HG03575 (cell line): ENCODE measurements at regions not wholly inside any gene's neighbourhood (a gene's known extent, or its start where the extent isn't known, plus 50 kb on each side); places are given as distances from the start of the nearest gene placed in this dataset.

Experiments
- ATAC-seq: cut with Tn5 transposase; IDR thresholded peaks from one replicate; pipeline ENCODE4 v1.9.1; 2021; ENCODE audit not compliant: unreplicated experiment, insufficient number of reproducible peaks, low FRiP score; ENCODE audit errors: extremely low read depth

- ATAC-seq, result no peak
These were observed 1346.4 kb downstream of the ROBO1 start for GRCh38 chr3:78421247-78421966.

DNA sequence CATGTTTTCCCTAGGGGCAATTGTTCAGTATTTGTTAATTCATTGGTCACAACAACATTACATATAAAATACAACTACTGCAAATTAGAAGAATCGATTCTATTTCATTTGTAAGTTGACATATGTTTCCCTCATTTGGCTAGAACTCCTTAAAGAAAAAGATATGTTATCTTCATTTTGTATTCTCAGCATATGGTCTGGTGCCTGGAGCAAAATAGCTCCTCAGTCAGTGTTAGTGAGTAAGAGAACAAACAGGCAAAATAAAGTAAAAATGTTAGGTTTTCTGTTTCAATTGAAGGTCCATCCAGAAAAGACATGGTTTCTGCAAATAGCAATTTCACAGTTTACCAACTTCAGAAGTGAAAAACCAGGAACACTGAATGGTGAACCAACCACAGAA lies 1343.1 kb downstream of the ROBO1 start:
- no peak for ATAC-seq

- ATAC-seq, result no peak
These were observed 1341.3 kb downstream of the ROBO1 start for GRCh38 chr3:78426454-78426853.

- ATAC-seq, result no peak
These were observed 1340.5 kb downstream of the ROBO1 start for GRCh38 chr3:78427303-78427702.

GRCh38 chr3:78430741-78431140 lies 1337.1 kb downstream of the ROBO1 start:
- ATAC-seq, result no peak

DNA sequence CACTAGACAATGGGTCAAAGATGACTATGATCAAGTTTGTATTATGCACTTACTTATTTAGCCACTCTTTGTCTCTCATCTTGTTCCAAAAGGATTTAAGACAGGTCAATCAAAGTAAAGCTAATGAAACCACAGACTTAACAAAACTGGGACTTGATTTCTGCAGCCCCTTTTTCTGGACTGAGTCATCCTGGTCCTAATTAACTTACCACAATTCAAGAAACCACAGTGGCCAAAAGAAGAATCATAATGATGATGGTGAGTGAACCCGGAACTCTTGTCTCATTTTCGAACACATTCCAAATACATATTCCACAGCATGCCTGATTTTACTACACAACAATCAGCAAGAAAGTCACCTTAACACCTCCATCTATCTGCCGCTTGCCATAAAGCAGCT lies 1333.0 kb downstream of the ROBO1 start:
- no peak for ATAC-seq

DNA sequence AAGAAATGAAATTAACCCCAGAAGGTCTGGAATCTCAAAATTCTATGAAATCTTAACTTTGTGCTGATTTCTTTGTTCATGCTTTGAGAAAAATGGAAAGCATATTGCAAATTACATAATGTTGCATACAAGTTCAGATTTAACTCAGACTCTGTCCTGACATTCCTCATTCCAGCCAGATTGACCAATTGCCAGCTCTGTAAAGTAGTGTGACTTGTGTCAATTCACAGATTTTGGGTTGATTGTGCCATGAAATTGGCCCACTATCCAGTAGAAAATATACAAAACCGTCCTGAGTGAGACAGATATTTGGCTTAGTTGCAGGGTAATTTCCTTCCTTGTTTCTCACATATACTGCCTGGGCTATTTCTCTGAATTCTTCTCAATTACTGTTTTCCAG lies 1312.6 kb downstream of the ROBO1 start:
- ATAC-seq, result no peak

- ATAC-seq, result no peak
These were observed 1311.9 kb downstream of the ROBO1 start for GRCh38 chr3:78455712-78456433.

- no peak for ATAC-seq
These were observed 1308.0 kb downstream of the ROBO1 start for GRCh38 chr3:78459796-78460195.

DNA sequence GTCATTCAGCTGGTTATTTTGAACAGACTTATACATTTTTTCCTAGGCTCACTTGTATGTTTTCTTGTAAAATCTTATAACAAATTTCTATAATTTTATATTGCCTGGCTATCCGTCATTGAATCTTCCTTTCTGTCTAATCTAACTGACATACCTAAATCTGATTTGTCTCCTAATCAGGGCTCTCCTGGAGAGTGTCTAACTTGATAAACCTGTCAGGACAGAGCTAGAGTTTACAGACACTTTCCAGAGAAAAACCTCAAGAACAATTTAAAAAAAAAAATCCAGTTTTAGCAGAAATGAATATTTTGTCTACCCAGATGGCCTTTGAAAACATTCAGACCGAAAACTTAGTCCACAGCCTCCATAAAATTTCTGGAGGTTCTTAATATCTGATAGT lies 1305.8 kb downstream of the ROBO1 start:
- no peak for ATAC-seq

DNA sequence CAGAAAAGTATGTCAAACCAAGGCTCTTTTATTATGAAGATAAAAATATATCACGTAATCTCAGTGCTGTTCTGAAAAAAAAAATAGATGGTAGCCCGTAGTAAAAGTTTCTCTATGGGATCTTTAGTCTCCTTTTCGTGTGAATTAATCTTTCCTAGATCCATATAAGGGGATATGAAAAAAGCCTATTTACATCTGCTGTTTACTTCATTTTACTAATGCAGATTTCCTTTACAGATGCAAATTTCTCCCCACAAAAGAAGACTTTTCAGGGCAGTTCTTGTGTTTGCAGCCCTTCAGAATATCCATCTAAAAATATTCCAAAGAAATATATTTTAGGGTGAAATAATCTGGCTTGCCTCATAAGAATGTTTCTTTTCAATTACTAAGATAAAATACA lies 1291.7 kb downstream of the ROBO1 start:
- ATAC-seq, result no peak

DNA sequence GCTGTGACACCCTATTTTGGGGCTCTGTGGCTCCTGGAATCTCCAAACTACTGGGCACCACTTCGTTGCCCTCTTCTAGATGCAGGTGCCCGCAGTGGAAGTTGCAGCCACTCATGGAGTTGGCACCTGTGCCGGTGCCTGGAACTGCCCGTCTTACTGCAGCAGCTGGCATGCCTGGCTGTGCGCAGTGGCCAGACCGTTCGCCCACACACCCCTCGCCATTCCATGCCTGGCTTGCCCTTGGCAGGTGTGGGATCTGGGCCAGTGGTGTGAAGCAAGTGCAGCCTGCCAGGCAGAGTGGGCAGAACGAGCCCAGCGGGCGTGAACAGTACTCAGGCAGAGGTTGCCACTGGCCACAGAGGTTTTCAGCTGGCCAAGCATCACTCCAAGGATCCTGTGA lies 1286.7 kb downstream of the ROBO1 start:
- ATAC-seq, result no peak

- no peak for ATAC-seq
These were observed 1284.7 kb downstream of the ROBO1 start for GRCh38 chr3:78483090-78483489.

GRCh38 chr3:78494851-78495250 lies 1272.9 kb downstream of the ROBO1 start:
- no peak for ATAC-seq

GRCh38 chr3:78495301-78495700 lies 1272.5 kb downstream of the ROBO1 start:
- no peak for ATAC-seq

- ATAC-seq, result no peak
These were observed 1271.3 kb downstream of the ROBO1 start for GRCh38 chr3:78496501-78496900.

DNA sequence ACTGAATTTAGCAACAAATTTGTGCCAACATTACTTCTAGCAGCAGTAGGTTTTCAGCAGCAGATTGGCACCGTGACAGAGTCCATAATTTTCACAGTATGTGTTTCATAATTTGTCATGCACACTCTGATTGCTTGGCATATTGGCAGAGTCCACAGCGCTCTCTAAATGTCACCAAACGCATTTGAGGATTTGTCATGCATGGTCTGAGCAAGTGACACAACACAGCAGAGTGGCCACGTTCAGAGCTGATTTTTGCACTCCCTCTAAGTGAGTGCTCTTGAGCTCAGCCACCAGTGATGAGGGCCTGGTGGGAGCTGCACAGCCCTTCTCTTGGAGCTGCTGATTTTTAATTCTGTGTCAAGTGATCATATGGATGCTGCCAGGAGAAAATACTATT lies 1270.8 kb downstream of the ROBO1 start:
- no peak for ATAC-seq

DNA sequence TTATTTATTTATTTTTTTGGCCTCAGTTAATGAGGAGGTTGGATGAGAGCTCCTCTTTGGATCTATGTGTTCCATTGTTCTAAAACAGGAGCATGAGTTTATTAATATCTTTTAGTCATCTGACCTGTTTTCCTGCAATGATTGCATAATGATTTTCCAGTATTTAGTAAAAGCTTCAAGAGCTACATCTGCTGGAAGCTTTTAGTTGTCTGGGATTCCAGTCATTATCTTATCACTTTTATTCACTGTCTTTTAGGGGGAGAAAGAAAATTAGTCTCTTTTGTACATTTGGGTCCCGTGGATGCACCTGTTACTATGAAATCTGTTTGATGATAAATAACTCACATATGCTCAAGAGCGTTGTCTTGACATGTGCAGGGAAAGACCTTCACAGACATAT lies 1270.0 kb downstream of the ROBO1 start:
- no peak for ATAC-seq

GRCh38 chr3:78506061-78506460 lies 1261.7 kb downstream of the ROBO1 start:
- no peak for ATAC-seq

DNA sequence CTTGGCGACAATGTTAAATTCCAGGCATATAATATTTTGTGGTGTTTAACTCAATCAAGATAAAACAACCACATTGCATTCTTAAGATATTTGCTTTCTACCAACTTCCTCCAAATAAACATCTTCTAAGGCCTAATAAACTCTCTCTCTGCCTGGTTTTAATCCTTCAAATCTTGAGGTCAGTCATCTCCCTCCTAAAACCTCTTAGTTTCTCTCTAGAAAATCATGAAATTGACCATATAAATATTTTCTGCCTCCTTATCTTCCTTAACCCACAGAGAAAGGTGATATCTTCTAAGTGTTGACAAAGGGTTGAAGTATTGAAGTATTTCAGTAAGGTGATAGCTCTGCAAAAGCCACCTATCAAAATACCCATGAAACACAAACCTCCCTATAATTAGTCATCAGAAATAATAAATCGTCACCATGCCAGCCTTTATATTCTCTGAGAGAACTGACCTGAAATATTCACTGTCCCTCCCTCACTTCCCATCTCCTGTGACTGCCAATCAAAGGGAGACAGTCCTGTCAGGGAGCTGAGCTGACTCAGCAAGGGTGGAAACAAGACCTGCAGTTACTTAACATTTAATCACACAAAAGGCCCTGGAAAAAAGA lies 1261.1 kb downstream of the ROBO1 start:
- ATAC-seq, result no peak
